Upper lobe of left lung (tissue), 6 donors: ENCODE measurements at regions not wholly inside any gene's neighbourhood (a gene's known extent, or its start where the extent isn't known, plus 50 kb on each side); places are given as distances from the start of the nearest gene placed in this dataset.

ENCODE experiments used
- ATAC-seq, 2 donors: fragments of 200-7000 bp; cut with Tn5 transposase; one replicate each; pipeline ENCODE4 v1.9.1; 2022; ENCODE audit warnings: mild to moderate bottlenecking in 2 of 2, moderate library complexity in 2 of 2; ENCODE audit not compliant: low FRiP score in 2 of 2
- DNase-seq, 2 donors: peaks; one replicate each; pipeline ENCODE4 v3.0.0-alpha.2; 2019 to 2020
- H3K27ac ChIP-seq, 4 donors: fragments of 200-600 bp; sonication (generic); one replicate each; pipeline ENCODE4 v1.5.1; 2016 to 2019
- H3K27me3 ChIP-seq, 4 donors: fragments of 200-600 bp; sonication (generic); one replicate each; pipeline ENCODE4 v1.5.1; 2017 to 2019
- H3K36me3 ChIP-seq, 4 donors: fragments of 200-600 bp; sonication (generic); one replicate each; pipeline ENCODE4 v1.5.1; 2016 to 2019
- H3K4me1 ChIP-seq, 4 donors: fragments of 200-600 bp; sonication (generic); one replicate each; pipeline ENCODE4 v1.5.1; 2018 to 2019
- H3K4me3 ChIP-seq, 4 donors: fragments of 200-600 bp; sonication (generic); one replicate each; pipeline ENCODE4 v1.5.1; 2017 to 2019; ENCODE audit warnings: mild to moderate bottlenecking in 2 of 4, moderate library complexity in 1 of 4
- H3K9me3 ChIP-seq, 4 donors: fragments of 200-600 bp; sonication (generic); one replicate each; pipeline ENCODE4 v1.5.1; 2018 to 2019
- CTCF ChIP-seq, 6 experiments: fragments of 450-650 bp in 4 of 6; fragments of 200-600 bp in 2 of 6; sonication (generic) in 2 of 6; IDR thresholded peaks; one replicate each; pipeline ENCODE4 v1.5.1; 2016 to 2019; ENCODE audit warnings: antibody characterized with exemption in 6 of 6
- EP300 ChIP-seq, 4 donors: sonication (generic); formaldehyde crosslinking; IDR thresholded peaks; one replicate each; pipeline ENCODE4 v1.5.1; 2017; ENCODE audit warnings: antibody characterized with exemption in 4 of 4, control low read depth in 2 of 4
- POLR2A ChIP-seq, 4 donors: fragments of 450-650 bp; IDR thresholded peaks; one replicate each; pipeline ENCODE4 v1.5.1; 2016 to 2017; ENCODE audit warnings: antibody characterized with exemption in 4 of 4, mild to moderate bottlenecking in 2 of 4
- POLR2AphosphoS5 ChIP-seq, 2 donors: sonication (generic); formaldehyde crosslinking; IDR thresholded peaks; one replicate each; pipeline ENCODE4 v1.5.1; 2017; ENCODE audit warnings: antibody characterized with exemption in 2 of 2
- WGBS, 2 donors: methylation state at CpG; one replicate each; pipeline ENCODE4 v1.1.5; 2017 to 2018; 5-methylcytosine and 5-hydroxymethylcytosine counted together
- donor health status: DM: no; HTN: no; CAD: no; lungs with moderate emphysema.
- donor health status: DM: no; HTN: yes; CAD: no; lungs with severe emphysema.

DNA sequence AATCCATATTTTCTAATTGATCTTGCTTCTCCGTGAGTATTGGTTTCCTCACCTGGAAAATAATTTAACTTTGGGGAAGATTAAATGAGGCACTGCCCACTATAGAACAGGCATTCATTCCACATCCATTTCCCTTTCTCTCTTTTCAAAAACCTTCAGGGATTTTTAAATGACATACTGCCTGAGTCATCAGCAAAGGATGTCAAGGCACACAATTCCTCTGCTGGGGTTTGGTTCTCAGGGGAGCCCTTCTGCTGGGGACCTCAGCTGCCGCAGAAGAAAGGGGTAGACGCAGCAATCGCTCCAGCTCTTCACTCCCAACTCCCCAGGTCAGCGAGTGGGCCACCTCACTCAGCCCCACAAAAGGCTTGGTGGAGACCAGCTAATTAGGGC, 90.7 kb upstream of the BACH2 start:
- no peaks in the 10 kb centered on the region for H3K9me3 ChIP-seq
- no peak overlapping the region for H3K27ac ChIP-seq
- WGBS, 2 donors, result 92 to 94% methylated on average over 5 of the region's 5 CpGs
- no peak for DNase-seq
- no peaks in the 10 kb centered on the region for H3K36me3 ChIP-seq
- no peak overlapping the region for H3K4me3 ChIP-seq
- TF ChIP-seq POLR2A (IDR thresholded peaks at IDR 0.05) (no peak), POLR2AphosphoS5 (IDR thresholded peaks at IDR 0.05) (no peak), CTCF (IDR thresholded peaks at IDR 0.05) (no peak), EP300 (IDR thresholded peaks at IDR 0.05) (no peak)
- H3K4me1 ChIP-seq, result no peaks in the 10 kb centered on the region
- no peaks in the 10 kb centered on the region for H3K27me3 ChIP-seq
- no peak for ATAC-seq

GRCh38 chr6:90386399-90387382, 90.0 kb upstream of the BACH2 start:
- Histone ChIP-seq H3K27ac (no peak overlapping the region), H3K9me3 (no peaks in the 10 kb centered on the region), H3K27me3 (no peaks in the 10 kb centered on the region), H3K4me3 (no peak overlapping the region), H3K36me3 (no peaks in the 10 kb centered on the region), H3K4me1 (no peaks in the 10 kb centered on the region)
- ATAC-seq (no peak), DNase-seq (no peak)
- TF ChIP-seq POLR2A (IDR thresholded peaks at IDR 0.05) (no peak), CTCF (IDR thresholded peaks at IDR 0.05) (no peak), EP300 (IDR thresholded peaks at IDR 0.05) (no peak), POLR2AphosphoS5 (IDR thresholded peaks at IDR 0.05) (no peak)
- 52 to 53% methylated on average over 10 of the region's 10 CpGs for WGBS, 2 donors

- H3K9me3 ChIP-seq, result no peaks in the 10 kb centered on the region
- TF ChIP-seq EP300 (IDR thresholded peaks at IDR 0.05) (no peak), POLR2A (IDR thresholded peaks at IDR 0.05) (no peak), CTCF (IDR thresholded peaks at IDR 0.05) (no peak), POLR2AphosphoS5 (IDR thresholded peaks at IDR 0.05) (no peak)
- H3K4me1 ChIP-seq, result no peaks in the 10 kb centered on the region
- H3K27me3 ChIP-seq, result no peaks in the 10 kb centered on the region
- WGBS, 2 donors, result 85 to 96% methylated on average over 1 of the region's 1 CpG
- no peak for DNase-seq
- ATAC-seq, result no peak
- no peaks in the 10 kb centered on the region for H3K36me3 ChIP-seq
- no peak overlapping the region for H3K27ac ChIP-seq
- no peak overlapping the region for H3K4me3 ChIP-seq
Observed at GRCh38 chr6:90385759-90386313, 89.2 kb upstream of the BACH2 start.

- no peak overlapping the region for H3K27ac ChIP-seq
- no peak overlapping the region for H3K4me3 ChIP-seq
- no peak for ATAC-seq
- no peaks in the 10 kb centered on the region for H3K36me3 ChIP-seq
- TF ChIP-seq POLR2A (IDR thresholded peaks at IDR 0.05) (no peak), CTCF (IDR thresholded peaks at IDR 0.05) (no peak), POLR2AphosphoS5 (IDR thresholded peaks at IDR 0.05) (no peak), EP300 (IDR thresholded peaks at IDR 0.05) (no peak)
- no peak for DNase-seq
- H3K27me3 ChIP-seq, result no peaks in the 10 kb centered on the region
- no peaks in the 10 kb centered on the region for H3K9me3 ChIP-seq
- WGBS, 2 donors, result 78 to 86% methylated on average over 5 of the region's 5 CpGs
- H3K4me1 ChIP-seq, result no peaks in the 10 kb centered on the region
Observed at GRCh38 chr6:90384720-90385119, 88.1 kb upstream of the BACH2 start.
